Tibial nerve (tissue), 4 donors: ENCODE measurements at regions not wholly inside any gene's neighbourhood (a gene's known extent, or its start where the extent isn't known, plus 50 kb on each side); places are given as distances from the start of the nearest gene placed in this dataset.

Experiments used
- DNase-seq, 2 donors: peaks; one replicate each; pipeline ENCODE4 v3.0.0-alpha.2; 2019; ENCODE audit warnings: low spot score in 2 of 2
- H3K27ac ChIP-seq, 4 donors: fragments of 200-600 bp; sonication (generic) in 3 of 4; one replicate each; pipeline ENCODE4 v1.5.1; 2017 to 2019; ENCODE audit warnings: mild to moderate bottlenecking in 1 of 4
- H3K27me3 ChIP-seq, 2 donors: fragments of 200-600 bp; sonication (generic) in 1 of 2; one replicate each; pipeline versions ENCODE4 v1.5.1 to v1.6.0; 2017 to 2019
- H3K36me3 ChIP-seq, 3 donors: fragments of 200-600 bp; sonication (generic); one replicate each; pipeline ENCODE4 v1.5.1; 2018 to 2019
- H3K4me1 ChIP-seq, 4 donors: fragments of 200-600 bp; sonication (generic) in 3 of 4; one replicate each; pipeline ENCODE4 v1.5.1; 2017 to 2019
- H3K4me3 ChIP-seq, 4 donors: fragments of 200-600 bp; sonication (generic) in 3 of 4; one replicate each; pipeline ENCODE4 v1.5.1; 2017 to 2019; ENCODE audit warnings: mild to moderate bottlenecking in 1 of 4, moderate library complexity in 1 of 4
- H3K9me3 ChIP-seq, 4 donors: fragments of 200-600 bp; sonication (generic) in 3 of 4; one replicate each; pipeline ENCODE4 v1.5.1; 2017 to 2019
- CTCF ChIP-seq, 5 experiments: fragments of 200-600 bp in 3 of 5; fragments of 450-650 bp in 2 of 5; sonication (generic) in 3 of 5; IDR thresholded peaks; one replicate each; pipeline ENCODE4 v1.5.1; 2016 to 2019; ENCODE audit warnings: antibody characterized with exemption in 5 of 5, mild to moderate bottlenecking in 3 of 5, moderate library complexity in 2 of 5
- EP300 ChIP-seq, 2 donors: sonication (generic); formaldehyde crosslinking; IDR thresholded peaks; one replicate each; pipeline ENCODE4 v1.6.1; 2017; ENCODE audit warnings: antibody characterized with exemption in 2 of 2, mild to moderate bottlenecking in 1 of 2
- POLR2A ChIP-seq, 2 donors: fragments of 450-650 bp; IDR thresholded peaks; one replicate each; pipeline ENCODE4 v1.6.1; 2017; ENCODE audit warnings: antibody characterized with exemption in 2 of 2, mild to moderate bottlenecking in 2 of 2, moderate library complexity in 2 of 2
- WGBS, 2 donors: methylation state at CpG; one replicate each; pipeline ENCODE4 v1.1.5; 2018; 5-methylcytosine and 5-hydroxymethylcytosine counted together

GRCh38 chr9:108325406-108325805 is 530.4 kb downstream of the ACTL7B start:
- DNase-seq = no peak
- Histone ChIP-seq H3K4me1 (no peaks in the 10 kb centered on the region), H3K27me3 (no peaks in the 10 kb centered on the region), H3K9me3 (peaks cover 0 to 43% (median 8%) of the 10 kb centered on the region in 4 donors), H3K4me3 (no peak overlapping the region), H3K27ac (no peak overlapping the region), H3K36me3 (no peaks in the 10 kb centered on the region)
- TF ChIP-seq POLR2A (IDR thresholded peaks at IDR 0.05) (no peak), EP300 (IDR thresholded peaks at IDR 0.05) (no peak), CTCF (IDR thresholded peaks at IDR 0.05) (no peak)
- 69 to 86% methylated on average over 1 of the region's 1 CpG for WGBS, 2 donors

GRCh38 chr9:108323615-108324014 is 532.2 kb downstream of the ACTL7B start:
- TF ChIP-seq CTCF (IDR thresholded peaks at IDR 0.05) = no peak
- TF ChIP-seq EP300 (IDR thresholded peaks at IDR 0.05) = no peak
- TF ChIP-seq POLR2A (IDR thresholded peaks at IDR 0.05) = no peak
- Histone ChIP-seq H3K9me3 (peaks cover 0 to 36% (median 8%) of the 10 kb centered on the region in 4 donors), H3K4me1 (no peaks in the 10 kb centered on the region), H3K27ac (no peak overlapping the region), H3K27me3 (no peaks in the 10 kb centered on the region), H3K4me3 (no peak overlapping the region), H3K36me3 (no peaks in the 10 kb centered on the region)
- 65 to 81% methylated on average over 3 of the region's 3 CpGs for WGBS, 2 donors
- DNase-seq = no peak

GRCh38 chr9:108322326-108323098 is 533.3 kb downstream of the ACTL7B start:
- Histone ChIP-seq H3K27me3 (no peaks in the 10 kb centered on the region), H3K27ac (no peak overlapping the region), H3K36me3 (no peaks in the 10 kb centered on the region), H3K9me3 (peaks cover 0 to 25% (median 3%) of the 10 kb centered on the region in 4 donors), H3K4me1 (no peaks in the 10 kb centered on the region), H3K4me3 (no peak overlapping the region)
- WGBS, 2 donors = 14 to 21% methylated on average over 1 of the region's 1 CpG
- TF ChIP-seq EP300 (IDR thresholded peaks at IDR 0.05) = no peak
- TF ChIP-seq POLR2A (IDR thresholded peaks at IDR 0.05) = no peak
- TF ChIP-seq CTCF (IDR thresholded peaks at IDR 0.05) = no peak
- DNase-seq = no peak

GRCh38 chr9:108316630-108317029 is 539.2 kb downstream of the ACTL7B start:
- no peak for TF ChIP-seq CTCF (IDR thresholded peaks at IDR 0.05)
- TF ChIP-seq POLR2A (IDR thresholded peaks at IDR 0.05) = no peak
- TF ChIP-seq EP300 (IDR thresholded peaks at IDR 0.05) = no peak
- Histone ChIP-seq H3K4me3 (no peak overlapping the region), H3K9me3 (no peaks in the 10 kb centered on the region), H3K36me3 (no peaks in the 10 kb centered on the region), H3K27me3 (no peaks in the 10 kb centered on the region), H3K27ac (no peak overlapping the region), H3K4me1 (no peaks in the 10 kb centered on the region)
- no peak for DNase-seq

GRCh38 chr9:108316066-108316465 is 539.7 kb downstream of the ACTL7B start:
- Histone ChIP-seq H3K27ac (no peak overlapping the region), H3K9me3 (no peaks in the 10 kb centered on the region), H3K4me1 (no peaks in the 10 kb centered on the region), H3K4me3 (no peak overlapping the region), H3K36me3 (no peaks in the 10 kb centered on the region), H3K27me3 (no peaks in the 10 kb centered on the region)
- no peak for DNase-seq
- TF ChIP-seq EP300 (IDR thresholded peaks at IDR 0.05) = no peak
- TF ChIP-seq CTCF (IDR thresholded peaks at IDR 0.05) = no peak
- no peak for TF ChIP-seq POLR2A (IDR thresholded peaks at IDR 0.05)
- WGBS, 2 donors = 71 to 73% methylated on average over 4 of the region's 4 CpGs
